Ectodermal cell (in vitro differentiated cells): ENCODE measurements at regions not wholly inside any gene's neighbourhood (a gene's known extent, or its start where the extent isn't known, plus 50 kb on each side); places are given as distances from the start of the nearest gene placed in this dataset.

Experiments
- H3K27ac ChIP-seq: 2 replicates; pipeline ENCODE4 v1.7.0; 2013; ENCODE audit warnings: mild to moderate bottlenecking, low read depth, low read length; ENCODE audit not compliant: insufficient read depth, poor library complexity, severe bottlenecking
- H3K27me3 ChIP-seq: 2 replicates; pipeline ENCODE4 v1.7.0; 2013; ENCODE audit warnings: mild to moderate bottlenecking, low read length; ENCODE audit not compliant: insufficient read depth, control insufficient read depth, poor library complexity, severe bottlenecking
- H3K36me3 ChIP-seq: one replicate; pipeline ENCODE4 v1.7.0; 2013; ENCODE audit warnings: low read length; ENCODE audit not compliant: control insufficient read depth, insufficient read depth
- H3K4me1 ChIP-seq: one replicate; pipeline ENCODE4 v1.7.0; 2013; ENCODE audit warnings: low read length; ENCODE audit not compliant: control insufficient read depth, insufficient read depth
- H3K4me3 ChIP-seq: 2 replicates; pipeline ENCODE4 v1.7.0; 2013; ENCODE audit warnings: low read depth, low read length, control low read depth; ENCODE audit not compliant: insufficient read depth
- H3K9me3 ChIP-seq: 2 replicates; pipeline ENCODE4 v1.7.0; 2013; ENCODE audit warnings: mild to moderate bottlenecking, low read length, moderate library complexity; ENCODE audit not compliant: control insufficient read depth
- WGBS, 2 experiments: methylation state at CpG; one replicate each; pipeline ENCODE4 v1.1.7; 2013; ENCODE audit warnings: missing lambda C conversion rate in 2 of 2; 5-methylcytosine and 5-hydroxymethylcytosine counted together

- H3K9me3 ChIP-seq: no peaks in the 10 kb centered on the region
- H3K36me3 ChIP-seq: no peaks in the 10 kb centered on the region
- 90 to 98% methylated on average over 1 of the region's 1 CpG for WGBS, 2 experiments
- peaks cover 3% of the 10 kb centered on the region for H3K4me1 ChIP-seq
- H3K4me3 ChIP-seq: no peak overlapping the region
- no peaks in the 10 kb centered on the region for H3K27me3 ChIP-seq
- H3K27ac ChIP-seq: no peak overlapping the region
These were observed 129.2 kb downstream of the GLUL start for GRCh38 chr1:182262425-182262824.

DNA sequence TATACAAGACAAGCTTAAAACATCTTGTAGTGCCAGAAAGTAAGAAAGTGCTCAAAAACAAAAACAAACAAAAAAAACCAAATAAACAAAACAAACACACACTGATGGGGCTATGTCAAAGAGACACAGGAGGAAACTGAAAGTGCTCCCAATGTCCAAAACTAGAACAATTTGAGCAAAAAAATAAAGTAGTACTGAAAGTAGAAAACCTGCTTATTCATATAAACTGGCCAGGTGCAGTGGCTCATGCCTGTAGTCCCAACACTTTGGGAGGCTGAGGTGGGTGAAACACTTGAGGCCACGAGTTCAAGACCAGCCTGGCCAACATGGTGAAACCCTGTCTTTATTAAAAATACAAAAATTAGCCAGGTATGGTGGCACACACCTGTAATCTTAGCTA lies 129.9 kb downstream of the GLUL start:
- no peaks in the 10 kb centered on the region for H3K9me3 ChIP-seq
- H3K27ac ChIP-seq: no peak overlapping the region
- 88 to 94% methylated on average over 1 of the region's 1 CpG for WGBS, 2 experiments
- no peaks in the 10 kb centered on the region for H3K27me3 ChIP-seq
- no peaks in the 10 kb centered on the region for H3K36me3 ChIP-seq
- H3K4me3 ChIP-seq: no peak overlapping the region
- peaks cover 3% of the 10 kb centered on the region for H3K4me1 ChIP-seq

DNA sequence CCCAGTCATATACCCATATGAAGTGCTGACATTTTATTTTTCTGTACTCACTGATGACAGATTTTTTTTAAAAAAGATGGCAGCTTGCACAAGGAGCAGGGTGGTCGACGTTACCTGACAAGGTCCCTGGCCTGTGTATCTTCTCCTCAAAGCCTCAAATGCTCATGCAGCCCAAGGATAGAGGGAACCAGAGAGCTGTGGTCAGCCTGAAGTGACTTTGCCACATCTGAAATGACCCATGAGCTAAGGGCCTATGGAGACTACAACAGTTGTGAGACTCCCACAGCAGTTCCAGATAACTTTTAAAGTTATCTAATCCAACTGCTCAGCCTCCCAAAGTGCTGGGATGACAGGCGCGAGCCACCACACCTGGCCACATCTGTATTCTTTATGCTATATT lies 131.1 kb downstream of the GLUL start:
- H3K27me3 ChIP-seq: no peaks in the 10 kb centered on the region
- H3K4me3 ChIP-seq: no peak overlapping the region
- H3K4me1 ChIP-seq: peaks cover 3% of the 10 kb centered on the region
- H3K27ac ChIP-seq: no peak overlapping the region
- WGBS, 2 experiments: 93 to 97% methylated on average over 4 of the region's 4 CpGs
- H3K36me3 ChIP-seq: no peaks in the 10 kb centered on the region
- H3K9me3 ChIP-seq: no peaks in the 10 kb centered on the region

DNA sequence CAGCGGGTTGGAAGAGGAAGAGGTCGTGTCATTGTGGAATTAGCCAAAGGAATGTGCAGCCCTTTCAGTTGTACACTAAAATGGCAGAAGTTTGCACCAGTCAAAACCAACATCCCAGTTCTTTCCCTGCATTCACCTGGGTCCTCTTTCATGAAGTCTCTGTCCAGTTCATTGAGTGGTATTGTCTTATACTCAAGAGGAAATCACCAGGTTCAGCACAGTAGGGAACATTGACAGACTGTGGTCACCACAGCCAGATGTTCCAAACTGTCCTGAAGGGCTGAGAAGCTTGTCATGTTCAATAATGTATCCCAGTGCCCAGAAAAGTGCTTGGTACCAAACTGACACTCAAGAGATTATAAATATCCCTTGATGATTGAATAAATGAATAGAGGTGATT lies 131.6 kb downstream of the GLUL start:
- Histone ChIP-seq H3K36me3 (no peaks in the 10 kb centered on the region), H3K4me1 (peaks cover 3% of the 10 kb centered on the region), H3K9me3 (no peaks in the 10 kb centered on the region), H3K4me3 (no peak overlapping the region), H3K27ac (no peak overlapping the region), H3K27me3 (no peaks in the 10 kb centered on the region)
- WGBS, 2 experiments: 91 to 93% methylated on average over 2 of the region's 2 CpGs

GRCh38 chr1:182259229-182259872 lies 132.2 kb downstream of the GLUL start:
- Histone ChIP-seq H3K36me3 (no peaks in the 10 kb centered on the region), H3K4me1 (peaks cover 3% of the 10 kb centered on the region), H3K4me3 (no peak overlapping the region), H3K27ac (no peak overlapping the region), H3K9me3 (no peaks in the 10 kb centered on the region), H3K27me3 (no peaks in the 10 kb centered on the region)
- 89 to 92% methylated on average over 4 of the region's 4 CpGs for WGBS, 2 experiments

DNA sequence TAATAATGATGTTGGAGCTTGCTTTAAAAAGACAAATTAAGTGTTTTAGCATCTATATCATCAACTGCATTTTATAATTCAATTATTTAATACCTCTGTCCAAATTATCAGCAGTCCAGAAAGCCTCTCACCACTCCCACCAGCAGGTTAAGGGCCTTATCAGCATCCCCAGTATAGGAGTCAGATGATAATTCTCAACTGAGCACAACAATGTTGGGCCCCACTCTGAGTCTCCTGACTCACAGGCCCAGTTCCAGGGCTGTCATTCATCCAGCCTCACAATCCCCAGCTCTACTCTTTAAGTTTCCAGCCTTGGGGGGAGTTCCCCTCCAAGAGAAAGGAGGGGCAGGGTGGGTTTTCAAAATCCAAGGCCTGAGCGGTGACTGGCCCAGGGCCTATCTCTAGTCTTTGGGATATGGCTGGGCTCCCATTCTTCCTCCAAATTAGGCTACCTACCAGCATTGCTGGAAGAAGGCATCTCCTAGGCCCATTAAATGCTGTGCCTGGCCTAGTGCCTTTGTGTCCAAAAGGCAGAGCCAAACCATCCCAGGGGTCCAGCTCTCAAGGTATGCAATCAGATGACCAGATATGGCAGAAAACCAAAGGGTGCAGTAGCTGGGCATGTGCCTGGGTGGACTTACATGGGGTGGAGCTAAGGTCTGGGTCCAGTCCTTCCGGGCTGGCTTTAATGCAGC lies 134.1 kb downstream of the GLUL start:
- Histone ChIP-seq H3K9me3 (no peaks in the 10 kb centered on the region), H3K27ac (no peak overlapping the region), H3K36me3 (no peaks in the 10 kb centered on the region), H3K27me3 (no peaks in the 10 kb centered on the region), H3K4me3 (no peak overlapping the region), H3K4me1 (peaks cover 3% of the 10 kb centered on the region)
- 58 to 70% methylated on average over 2 of the region's 2 CpGs for WGBS, 2 experiments

- no peaks in the 10 kb centered on the region for H3K4me1 ChIP-seq
- H3K27ac ChIP-seq: no peak overlapping the region
- no peaks in the 10 kb centered on the region for H3K9me3 ChIP-seq
- H3K36me3 ChIP-seq: no peaks in the 10 kb centered on the region
- 93 to 96% methylated on average over 3 to 4 of the region's 4 CpGs for WGBS, 2 experiments
- H3K27me3 ChIP-seq: no peaks in the 10 kb centered on the region
- no peak overlapping the region for H3K4me3 ChIP-seq
These were observed 134.7 kb downstream of the GLUL start for GRCh38 chr1:182256931-182257330.

GRCh38 chr1:182255494-182255893 lies 136.1 kb downstream of the GLUL start:
- Histone ChIP-seq H3K36me3 (no peaks in the 10 kb centered on the region), H3K4me3 (no peak overlapping the region), H3K4me1 (no peaks in the 10 kb centered on the region), H3K27me3 (no peaks in the 10 kb centered on the region), H3K27ac (no peak overlapping the region), H3K9me3 (no peaks in the 10 kb centered on the region)
- 94 to 96% methylated on average over 4 of the region's 4 CpGs for WGBS, 2 experiments

GRCh38 chr1:182253319-182253860 lies 138.2 kb downstream of the GLUL start:
- 95 to 97% methylated on average over 7 of the region's 7 CpGs for WGBS, 2 experiments
- no peaks in the 10 kb centered on the region for H3K4me1 ChIP-seq
- no peak overlapping the region for H3K27ac ChIP-seq
- no peaks in the 10 kb centered on the region for H3K9me3 ChIP-seq
- no peak overlapping the region for H3K4me3 ChIP-seq
- H3K36me3 ChIP-seq: no peaks in the 10 kb centered on the region
- no peaks in the 10 kb centered on the region for H3K27me3 ChIP-seq

DNA sequence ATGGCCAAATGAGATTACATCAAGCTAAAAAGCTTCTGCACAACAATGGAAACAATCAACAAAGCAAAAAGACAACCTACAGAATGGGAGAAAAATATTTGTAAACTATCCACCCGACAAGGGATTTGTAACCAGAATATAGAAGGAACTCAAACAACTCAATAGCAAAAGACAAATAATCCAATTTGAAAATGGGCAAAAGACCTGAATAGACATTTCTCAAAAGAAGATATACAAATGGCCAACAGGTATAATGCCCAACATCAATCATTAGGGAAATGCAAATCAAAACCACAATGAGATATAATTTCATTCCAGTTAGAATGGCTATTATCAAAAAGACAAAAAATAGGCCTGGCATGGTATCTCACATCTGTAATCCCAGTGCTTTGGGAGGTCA lies 140.0 kb downstream of the GLUL start:
- 67 to 92% methylated on average over 1 of the region's 1 CpG for WGBS, 2 experiments
- no peaks in the 10 kb centered on the region for H3K9me3 ChIP-seq
- no peak overlapping the region for H3K27ac ChIP-seq
- no peaks in the 10 kb centered on the region for H3K36me3 ChIP-seq
- no peak overlapping the region for H3K4me3 ChIP-seq
- no peaks in the 10 kb centered on the region for H3K27me3 ChIP-seq
- no peaks in the 10 kb centered on the region for H3K4me1 ChIP-seq
